ENCODE measurements at regions not wholly inside any gene's neighbourhood (a gene's known extent, or its start where the extent isn't known, plus 50 kb on each side); places are given as distances from the start of the nearest gene placed in this dataset.

DNA sequence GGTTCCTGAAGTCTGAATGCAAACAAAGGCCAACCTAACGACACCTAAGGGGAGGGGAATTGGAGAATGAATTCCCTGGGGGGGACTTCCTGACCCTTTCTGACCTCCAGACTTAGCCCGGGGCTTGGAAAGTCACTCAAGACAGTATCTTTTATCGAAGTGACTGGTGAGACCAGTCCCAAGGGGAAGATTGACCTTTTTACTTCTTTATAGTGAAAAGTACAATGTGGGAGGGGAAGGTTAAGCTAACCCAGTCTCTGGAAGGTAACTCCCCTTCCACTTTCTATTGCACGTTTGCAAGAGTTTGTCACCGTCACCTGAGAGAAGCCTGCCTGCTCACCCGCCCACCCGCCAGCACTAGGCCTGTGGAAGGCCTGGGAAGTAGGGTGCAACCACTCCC is 111.9 kb downstream of the EFNB2 start:
- H3K36me3 Mint-ChIP-seq (ENCODE audit: low read depth) = no peaks in the 10 kb centered on the region
- peaks cover 5% of the 10 kb centered on the region for H3K4me1 Mint-ChIP-seq (ENCODE audit: low read depth)
- no peaks in the 10 kb centered on the region for H3K9me3 Mint-ChIP-seq (ENCODE audit: low read depth)
- H3K4me3 Mint-ChIP-seq (ENCODE audit: unreplicated experiment) = no peak overlapping the region
- TF ChIP-seq, protein P1, sequence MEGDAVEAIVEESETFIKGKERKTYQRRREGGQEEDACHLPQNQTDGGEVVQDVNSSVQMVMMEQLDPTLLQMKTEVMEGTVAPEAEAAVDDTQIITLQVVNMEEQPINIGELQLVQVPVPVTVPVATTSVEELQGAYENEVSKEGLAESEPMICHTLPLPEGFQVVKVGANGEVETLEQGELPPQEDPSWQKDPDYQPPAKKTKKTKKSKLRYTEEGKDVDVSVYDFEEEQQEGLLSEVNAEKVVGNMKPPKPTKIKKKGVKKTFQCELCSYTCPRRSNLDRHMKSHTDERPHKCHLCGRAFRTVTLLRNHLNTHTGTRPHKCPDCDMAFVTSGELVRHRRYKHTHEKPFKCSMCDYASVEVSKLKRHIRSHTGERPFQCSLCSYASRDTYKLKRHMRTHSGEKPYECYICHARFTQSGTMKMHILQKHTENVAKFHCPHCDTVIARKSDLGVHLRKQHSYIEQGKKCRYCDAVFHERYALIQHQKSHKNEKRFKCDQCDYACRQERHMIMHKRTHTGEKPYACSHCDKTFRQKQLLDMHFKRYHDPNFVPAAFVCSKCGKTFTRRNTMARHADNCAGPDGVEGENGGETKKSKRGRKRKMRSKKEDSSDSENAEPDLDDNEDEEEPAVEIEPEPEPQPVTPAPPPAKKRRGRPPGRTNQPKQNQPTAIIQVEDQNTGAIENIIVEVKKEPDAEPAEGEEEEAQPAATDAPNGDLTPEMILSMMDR (IDR thresholded peaks at IDR 0.05) = no peak
- DNase-seq (ENCODE audit: low spot score) = no peak
- no peak overlapping the region for H3K27ac Mint-ChIP-seq (ENCODE audit: unreplicated experiment)
- H3K27me3 Mint-ChIP-seq (ENCODE audit: low read depth) = peaks cover 2% of the 10 kb centered on the region

DNA sequence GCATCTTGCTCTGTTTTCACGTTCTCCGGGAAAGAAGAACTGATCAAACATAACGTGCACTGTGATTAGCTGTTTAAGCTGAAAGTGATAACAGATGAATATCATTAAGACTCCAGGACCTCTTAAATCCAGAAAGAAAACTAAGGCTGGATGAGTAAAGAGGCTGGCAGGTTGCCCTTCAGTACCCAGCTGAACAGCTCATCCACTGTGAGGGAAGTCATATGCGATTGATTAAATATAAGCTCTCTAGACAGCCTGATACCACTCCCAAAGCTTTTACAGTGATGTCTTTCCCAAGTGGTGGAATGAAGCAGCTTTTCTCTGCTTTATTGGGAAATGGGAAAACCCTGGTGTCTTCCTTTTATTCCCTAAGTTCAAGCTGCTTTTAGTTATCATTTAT is 116.9 kb downstream of the EFNB2 start:
- H3K4me1 Mint-ChIP-seq (ENCODE audit: low read depth) = no peaks in the 10 kb centered on the region

DNA sequence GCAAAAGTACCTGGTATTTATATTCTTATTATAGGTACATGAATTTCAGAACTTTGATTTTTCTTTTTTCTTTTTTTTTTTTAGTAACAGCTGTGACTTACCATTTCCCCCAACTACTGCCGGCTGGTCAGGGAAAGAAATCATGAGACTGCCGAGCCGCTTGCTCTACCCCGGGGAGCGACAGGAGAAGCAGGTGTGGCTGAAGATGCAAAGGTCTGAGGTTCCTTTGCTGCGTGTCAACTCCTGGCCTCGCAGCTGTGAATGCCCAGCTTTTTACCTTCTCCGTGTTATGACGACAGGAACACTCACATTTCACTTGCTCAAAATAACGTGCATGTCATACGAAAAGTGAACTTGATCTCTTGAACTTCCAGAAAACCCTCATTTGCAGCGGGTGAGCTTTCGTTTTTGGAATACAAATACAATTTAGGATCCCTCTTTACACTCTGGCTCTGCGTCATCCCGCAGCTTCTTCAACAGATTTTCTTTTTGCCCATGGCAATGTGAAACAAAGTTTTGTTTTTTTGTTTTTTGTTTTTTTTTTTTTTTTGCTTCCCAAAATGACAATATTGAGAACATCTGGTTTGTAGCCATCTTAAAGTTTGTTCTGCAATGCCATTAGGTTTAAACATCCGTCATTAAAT is 117.9 kb downstream of the EFNB2 start:
- DNase-seq (ENCODE audit: low spot score) = no peak
- H3K27me3 Mint-ChIP-seq (ENCODE audit: low read depth) = peaks cover 2% of the 10 kb centered on the region
- H3K9me3 Mint-ChIP-seq (ENCODE audit: low read depth) = no peaks in the 10 kb centered on the region
- H3K4me1 Mint-ChIP-seq (ENCODE audit: low read depth) = no peaks in the 10 kb centered on the region
- H3K27ac Mint-ChIP-seq (ENCODE audit: unreplicated experiment) = no peak overlapping the region
- TF ChIP-seq, protein P1 (IDR thresholded peaks at IDR 0.05) = no peak
- H3K4me3 Mint-ChIP-seq (ENCODE audit: unreplicated experiment) = peak overlapping the region; percentile 57
- no peaks in the 10 kb centered on the region for H3K36me3 Mint-ChIP-seq (ENCODE audit: low read depth)

More for the DNA sequence above, 116.9 kb downstream of the EFNB2 start:
- Mint-ChIP-seq H3K4me3 (ENCODE audit: unreplicated experiment) (no peak overlapping the region), H3K36me3 (ENCODE audit: low read depth) (no peaks in the 10 kb centered on the region), H3K27me3 (ENCODE audit: low read depth) (peaks cover 2% of the 10 kb centered on the region), H3K9me3 (ENCODE audit: low read depth) (no peaks in the 10 kb centered on the region), H3K27ac (ENCODE audit: unreplicated experiment) (no peak overlapping the region)
- DNase-seq (ENCODE audit: low spot score) = no peak
- TF ChIP-seq, protein P1 (IDR thresholded peaks at IDR 0.05) = no peak

DNA sequence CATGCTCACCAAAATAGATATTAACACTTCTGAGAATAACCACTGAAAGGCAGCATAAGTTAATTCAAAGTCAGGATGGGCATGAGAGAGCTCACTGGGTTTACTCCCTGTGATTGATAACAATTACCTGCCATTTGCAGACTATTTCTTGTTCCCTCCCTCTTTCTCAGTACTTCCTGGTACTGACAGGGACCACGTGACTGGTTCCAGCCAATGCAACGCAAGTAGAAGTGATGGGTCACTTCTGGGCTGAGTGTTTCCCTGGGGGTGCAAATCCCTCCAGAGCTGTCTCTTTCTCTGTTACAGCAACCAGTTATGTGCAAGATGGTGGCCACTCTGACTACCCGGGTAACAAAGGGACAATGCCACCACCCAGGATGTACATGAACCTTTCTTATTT is 118.8 kb downstream of the EFNB2 start:
- H3K36me3 Mint-ChIP-seq (ENCODE audit: low read depth) = no peaks in the 10 kb centered on the region
- no peak overlapping the region for H3K27ac Mint-ChIP-seq (ENCODE audit: unreplicated experiment)
- no peaks in the 10 kb centered on the region for H3K9me3 Mint-ChIP-seq (ENCODE audit: low read depth)

DNA sequence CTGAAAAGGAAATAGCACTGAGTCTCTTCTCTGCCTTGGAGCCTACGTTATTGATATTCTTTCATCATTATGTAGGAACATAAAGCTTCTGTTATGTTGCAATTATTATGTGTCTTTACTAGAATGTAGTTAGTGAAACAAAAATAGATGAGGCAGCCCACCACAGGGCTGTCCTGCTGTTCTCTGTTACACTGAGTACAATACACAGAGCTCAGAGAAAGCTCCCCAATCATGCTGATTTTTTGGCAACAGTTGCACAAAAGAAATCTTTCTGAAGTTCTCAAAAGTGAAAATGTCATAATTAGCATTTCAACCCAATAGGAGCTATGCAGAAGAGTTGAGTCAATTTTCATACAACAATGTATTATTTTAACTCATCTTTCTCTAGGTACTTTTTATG is 119.5 kb downstream of the EFNB2 start:
- TF ChIP-seq, protein P1 (IDR thresholded peaks at IDR 0.05) = no peak
- Mint-ChIP-seq H3K9me3 (ENCODE audit: low read depth) (no peaks in the 10 kb centered on the region), H3K4me1 (ENCODE audit: low read depth) (no peaks in the 10 kb centered on the region), H3K4me3 (ENCODE audit: unreplicated experiment) (no peak overlapping the region), H3K27ac (ENCODE audit: unreplicated experiment) (no peak overlapping the region), H3K27me3 (ENCODE audit: low read depth) (no peaks in the 10 kb centered on the region), H3K36me3 (ENCODE audit: low read depth) (no peaks in the 10 kb centered on the region)
- no peak for DNase-seq (ENCODE audit: low spot score)

More for the DNA sequence above, 118.8 kb downstream of the EFNB2 start:
- no peak for DNase-seq (ENCODE audit: low spot score)
- no peak overlapping the region for H3K4me3 Mint-ChIP-seq (ENCODE audit: unreplicated experiment)
- no peaks in the 10 kb centered on the region for H3K4me1 Mint-ChIP-seq (ENCODE audit: low read depth)
- TF ChIP-seq, protein P1 (IDR thresholded peaks at IDR 0.05) = no peak
- no peaks in the 10 kb centered on the region for H3K27me3 Mint-ChIP-seq (ENCODE audit: low read depth)

Measured in chondrocyte (in vitro differentiated cells).